Suprapubic skin (tissue), 4 donors: ENCODE measurements at regions not wholly inside any gene's neighbourhood (a gene's known extent, or its start where the extent isn't known, plus 50 kb on each side); places are given as distances from the start of the nearest gene placed in this dataset.

Source experiments
- DNase-seq, 2 donors: peaks; one replicate each; pipeline ENCODE4 v3.0.0-alpha.2; 2019; ENCODE audit warnings: low spot score in 2 of 2
- H3K27ac ChIP-seq: fragments of 200-600 bp; sonication (generic); one replicate; pipeline ENCODE4 v1.5.1; 2019
- H3K27me3 ChIP-seq: fragments of 200-600 bp; sonication (generic); one replicate; pipeline ENCODE4 v1.5.1; 2019
- H3K36me3 ChIP-seq: fragments of 200-600 bp; sonication (generic); one replicate; pipeline ENCODE4 v1.5.1; 2019
- H3K4me1 ChIP-seq: fragments of 200-600 bp; sonication (generic); one replicate; pipeline ENCODE4 v1.5.1; 2019
- H3K4me3 ChIP-seq: fragments of 200-600 bp; sonication (generic); one replicate; pipeline ENCODE4 v1.5.1; 2019; ENCODE audit warnings: mild to moderate bottlenecking
- H3K9me3 ChIP-seq: fragments of 200-600 bp; sonication (generic); one replicate; pipeline ENCODE4 v1.5.1; 2019
- EP300 ChIP-seq: sonication (generic); formaldehyde crosslinking; IDR thresholded peaks from one replicate; pipeline ENCODE4 v1.6.1; 2017; ENCODE audit warnings: antibody characterized with exemption
- POLR2A ChIP-seq, 2 donors: fragments of 450-650 bp; IDR thresholded peaks; one replicate each; pipeline ENCODE4 v1.6.1; 2017; ENCODE audit warnings: antibody characterized with exemption in 2 of 2, mild to moderate bottlenecking in 2 of 2, moderate library complexity in 2 of 2
- POLR2AphosphoS5 ChIP-seq, 3 donors: sonication (generic); formaldehyde crosslinking; IDR thresholded peaks; one replicate each; pipeline ENCODE4 v1.6.1; 2017; ENCODE audit warnings: antibody characterized with exemption in 3 of 3
- WGBS: methylation state at CpG from one replicate; pipeline ENCODE4 v1.1.5; 2018; 5-methylcytosine and 5-hydroxymethylcytosine counted together
- TF ChIP-seq, protein P1 (sequence below), 2 donors: fragments of 200-600 bp in 1 of 2; fragments of 450-650 bp in 1 of 2; sonication (generic) in 1 of 2; IDR thresholded peaks; one replicate each; pipeline ENCODE4 v1.5.1; 2016 to 2019; ENCODE audit warnings: antibody characterized with exemption in 2 of 2, mild to moderate bottlenecking in 1 of 2, moderate library complexity in 1 of 2

- DNase-seq: no peak
- Histone ChIP-seq H3K27ac (no peak overlapping the region), H3K4me3 (no peak overlapping the region), H3K4me1 (peaks cover 6% of the 10 kb centered on the region), H3K36me3 (no peaks in the 10 kb centered on the region), H3K9me3 (peaks cover 8% of the 10 kb centered on the region), H3K27me3 (no peaks in the 10 kb centered on the region)
- TF ChIP-seq POLR2A (IDR thresholded peaks at IDR 0.05): no peak
- TF ChIP-seq, protein P1, sequence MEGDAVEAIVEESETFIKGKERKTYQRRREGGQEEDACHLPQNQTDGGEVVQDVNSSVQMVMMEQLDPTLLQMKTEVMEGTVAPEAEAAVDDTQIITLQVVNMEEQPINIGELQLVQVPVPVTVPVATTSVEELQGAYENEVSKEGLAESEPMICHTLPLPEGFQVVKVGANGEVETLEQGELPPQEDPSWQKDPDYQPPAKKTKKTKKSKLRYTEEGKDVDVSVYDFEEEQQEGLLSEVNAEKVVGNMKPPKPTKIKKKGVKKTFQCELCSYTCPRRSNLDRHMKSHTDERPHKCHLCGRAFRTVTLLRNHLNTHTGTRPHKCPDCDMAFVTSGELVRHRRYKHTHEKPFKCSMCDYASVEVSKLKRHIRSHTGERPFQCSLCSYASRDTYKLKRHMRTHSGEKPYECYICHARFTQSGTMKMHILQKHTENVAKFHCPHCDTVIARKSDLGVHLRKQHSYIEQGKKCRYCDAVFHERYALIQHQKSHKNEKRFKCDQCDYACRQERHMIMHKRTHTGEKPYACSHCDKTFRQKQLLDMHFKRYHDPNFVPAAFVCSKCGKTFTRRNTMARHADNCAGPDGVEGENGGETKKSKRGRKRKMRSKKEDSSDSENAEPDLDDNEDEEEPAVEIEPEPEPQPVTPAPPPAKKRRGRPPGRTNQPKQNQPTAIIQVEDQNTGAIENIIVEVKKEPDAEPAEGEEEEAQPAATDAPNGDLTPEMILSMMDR (IDR thresholded peaks at IDR 0.05): no peak
- TF ChIP-seq EP300: no peak
- TF ChIP-seq POLR2AphosphoS5 (IDR thresholded peaks at IDR 0.05): no peak
- WGBS: 96% methylated on average over 3 of the region's 4 CpGs
These were observed 63.4 kb upstream of the NAV3 start for GRCh38 chr12:77767335-77767734.

- Histone ChIP-seq H3K27me3 (no peaks in the 10 kb centered on the region), H3K4me3 (no peak overlapping the region), H3K27ac (no peak overlapping the region), H3K4me1 (peaks cover 6% of the 10 kb centered on the region), H3K36me3 (no peaks in the 10 kb centered on the region), H3K9me3 (peaks cover 8% of the 10 kb centered on the region)
- no peak for DNase-seq
- TF ChIP-seq, protein P1 (IDR thresholded peaks at IDR 0.05): no peak
- TF ChIP-seq POLR2A (IDR thresholded peaks at IDR 0.05): no peak
- no peak for TF ChIP-seq EP300
- TF ChIP-seq POLR2AphosphoS5 (IDR thresholded peaks at IDR 0.05): no peak
These were observed 64.5 kb upstream of the NAV3 start for GRCh38 chr12:77766224-77766623.

DNA sequence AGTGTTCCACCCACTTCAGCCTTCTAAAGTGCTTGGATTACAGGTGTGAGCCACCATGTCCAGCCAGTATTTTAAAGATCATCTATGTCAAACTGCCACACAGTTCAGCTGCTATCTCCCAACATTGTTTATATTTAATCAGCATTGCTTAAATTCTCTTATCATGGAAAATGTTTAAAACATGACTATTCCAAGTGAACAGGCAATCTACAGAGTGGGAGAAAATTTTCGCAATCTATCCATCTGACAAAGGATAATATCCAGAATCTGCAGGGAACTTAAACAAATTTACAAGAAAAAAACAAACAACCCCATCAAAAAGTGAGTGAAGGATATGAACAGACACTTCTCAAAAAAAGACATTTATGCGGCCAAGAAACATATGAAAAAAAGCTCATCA is 69.4 kb upstream of the NAV3 start:
- Histone ChIP-seq H3K36me3 (no peaks in the 10 kb centered on the region), H3K4me3 (no peak overlapping the region), H3K27me3 (no peaks in the 10 kb centered on the region), H3K27ac (no peak overlapping the region), H3K4me1 (peaks cover 6% of the 10 kb centered on the region), H3K9me3 (no peaks in the 10 kb centered on the region)
- no peak for DNase-seq
- WGBS: 89% methylated on average over 2 of the region's 2 CpGs
- TF ChIP-seq POLR2AphosphoS5 (IDR thresholded peaks at IDR 0.05) (no peak), POLR2A (IDR thresholded peaks at IDR 0.05) (no peak), EP300 (no peak)
- TF ChIP-seq, protein P1 (IDR thresholded peaks at IDR 0.05): no peak

DNA sequence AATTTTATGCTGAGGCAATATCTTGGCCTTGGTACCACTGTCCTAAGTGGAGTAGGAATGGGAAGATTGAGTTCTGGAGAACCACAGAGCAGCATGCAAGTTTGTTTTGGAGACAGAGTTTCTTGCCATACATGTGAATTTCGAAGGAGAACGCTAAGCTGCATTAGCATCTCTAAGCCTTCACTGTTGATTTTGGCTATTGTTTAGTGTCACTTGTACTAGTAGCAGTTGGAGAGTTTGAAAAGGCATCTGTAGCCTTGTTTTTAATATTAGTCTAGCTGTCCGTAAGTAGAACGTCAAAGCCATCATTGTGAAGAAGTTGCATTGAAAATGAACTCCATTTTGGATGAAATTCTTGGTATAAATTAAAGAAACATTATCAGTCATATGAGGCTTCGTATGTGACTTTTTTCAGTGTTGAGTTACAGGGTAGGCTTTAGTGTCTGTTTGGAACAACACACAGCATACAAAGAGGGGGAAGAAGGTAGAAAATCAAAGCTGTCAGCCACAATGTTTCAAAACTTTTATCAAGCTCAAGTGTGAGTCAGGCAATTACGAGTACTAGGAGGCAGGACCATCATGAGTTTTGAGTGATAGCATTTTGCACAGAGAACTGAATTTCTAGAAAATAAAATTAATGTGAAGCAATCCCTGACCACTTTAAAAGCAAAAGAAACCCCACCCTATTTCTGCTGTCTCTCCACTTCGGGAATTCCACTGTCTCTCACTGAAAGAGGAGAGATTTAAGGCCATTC is 70.2 kb upstream of the NAV3 start:
- H3K36me3 ChIP-seq: no peaks in the 10 kb centered on the region
- 61% methylated on average over 7 of the region's 7 CpGs for WGBS
- H3K27me3 ChIP-seq: no peaks in the 10 kb centered on the region
- no peaks in the 10 kb centered on the region for H3K9me3 ChIP-seq
- H3K27ac ChIP-seq: no peak overlapping the region
- H3K4me1 ChIP-seq: no peaks in the 10 kb centered on the region
- DNase-seq: no peak
- no peak overlapping the region for H3K4me3 ChIP-seq
- TF ChIP-seq, protein P1 (IDR thresholded peaks at IDR 0.05): no peak
- TF ChIP-seq POLR2A (IDR thresholded peaks at IDR 0.05) (no peak), EP300 (no peak)

DNA sequence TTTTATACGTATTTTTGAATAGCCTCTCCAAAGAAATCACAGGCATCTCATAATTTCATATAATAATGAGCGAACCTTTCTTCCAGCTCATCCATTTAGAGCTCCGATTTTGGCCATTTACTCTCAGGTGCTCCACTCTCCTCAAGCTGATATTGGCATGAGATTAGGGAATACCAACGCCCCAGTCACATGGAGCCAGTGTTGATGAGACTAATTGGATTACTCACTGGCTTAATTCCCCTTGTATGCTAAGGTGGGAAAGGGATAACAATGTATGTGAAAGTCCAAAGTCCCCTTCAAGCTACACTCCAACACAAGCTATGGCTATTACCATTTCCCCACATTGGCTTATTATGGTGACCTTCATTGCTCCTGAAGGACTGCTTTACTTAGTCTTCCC is 76.6 kb upstream of the NAV3 start:
- Histone ChIP-seq H3K9me3 (no peaks in the 10 kb centered on the region), H3K4me3 (no peak overlapping the region), H3K4me1 (no peaks in the 10 kb centered on the region), H3K27ac (no peak overlapping the region), H3K27me3 (no peaks in the 10 kb centered on the region), H3K36me3 (no peaks in the 10 kb centered on the region)
- DNase-seq: no peak
- 88% methylated on average over 4 of the region's 4 CpGs for WGBS
- TF ChIP-seq EP300 (no peak), POLR2A (IDR thresholded peaks at IDR 0.05) (no peak), POLR2AphosphoS5 (IDR thresholded peaks at IDR 0.05) (no peak)
- TF ChIP-seq, protein P1 (IDR thresholded peaks at IDR 0.05): no peak
